HK-2 (cell line): ENCODE measurements at regions not wholly inside any gene's neighbourhood (a gene's known extent, or its start where the extent isn't known, plus 50 kb on each side); places are given as distances from the start of the nearest gene placed in this dataset.
"Not testable (repeated sequence)": the region's sequence is repeated elsewhere in the genome, so short reads cannot be mapped to it uniquely, and the experiment has no call there.

Source experiments
- DNase-seq: peaks from one replicate; pipeline ENCODE4 v3.0.0-alpha.2; 2018; ENCODE audit not compliant: unreplicated experiment

DNA sequence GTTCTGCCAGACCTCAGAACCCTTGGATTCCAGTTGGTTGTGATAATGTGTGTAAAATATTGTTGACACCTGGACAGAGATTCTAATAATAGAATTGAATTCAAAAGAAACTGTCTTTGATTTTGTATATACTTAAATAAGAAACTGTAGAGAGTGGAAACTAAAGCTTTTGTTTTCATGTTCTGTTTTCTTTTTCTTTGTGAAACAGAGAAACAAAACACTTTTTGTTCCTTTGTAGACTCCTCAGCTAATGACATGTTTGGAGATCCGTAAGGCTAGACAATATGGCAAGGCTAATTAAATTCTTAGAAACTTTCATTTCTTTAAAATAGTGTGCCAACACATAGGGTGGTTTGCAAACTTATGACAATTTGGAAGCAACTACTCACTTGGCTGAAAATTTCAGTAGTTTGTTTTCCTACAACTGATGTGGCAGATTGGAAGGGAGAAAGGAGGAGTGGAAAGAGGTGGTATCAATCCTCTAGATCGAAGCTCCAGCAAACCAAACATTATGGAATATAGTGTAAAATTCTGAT is 90.9 kb upstream of the FAT1 start:
- DNase-seq = no peak

GRCh38 chr4:186819342-186820086 is 95.9 kb upstream of the FAT1 start:
- no peak for DNase-seq

DNA sequence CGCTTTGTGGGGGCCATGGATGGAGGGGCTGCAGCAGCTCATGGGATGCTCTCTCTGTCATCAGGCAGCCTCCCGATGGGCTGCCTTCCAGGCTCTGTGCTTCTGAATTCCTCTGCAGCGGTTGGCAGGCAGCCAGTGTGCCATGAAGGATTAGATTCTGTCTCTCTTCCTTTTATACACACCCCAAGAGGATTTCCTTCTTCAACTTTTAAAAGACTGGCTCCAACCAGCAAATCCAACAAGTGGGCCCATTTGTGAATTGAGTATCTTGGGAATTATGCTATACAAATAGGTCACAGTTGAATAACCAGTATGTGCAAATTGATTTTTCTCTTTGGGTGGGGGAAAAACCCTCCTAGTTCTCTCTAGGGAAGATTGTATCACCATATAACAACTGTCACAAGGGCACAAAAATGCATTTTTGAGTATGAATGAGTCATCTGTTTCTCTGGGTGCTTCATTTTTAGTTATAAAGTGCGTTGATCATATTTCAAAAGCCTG is 96.8 kb upstream of the FAT1 start:
- no peak for DNase-seq

DNA sequence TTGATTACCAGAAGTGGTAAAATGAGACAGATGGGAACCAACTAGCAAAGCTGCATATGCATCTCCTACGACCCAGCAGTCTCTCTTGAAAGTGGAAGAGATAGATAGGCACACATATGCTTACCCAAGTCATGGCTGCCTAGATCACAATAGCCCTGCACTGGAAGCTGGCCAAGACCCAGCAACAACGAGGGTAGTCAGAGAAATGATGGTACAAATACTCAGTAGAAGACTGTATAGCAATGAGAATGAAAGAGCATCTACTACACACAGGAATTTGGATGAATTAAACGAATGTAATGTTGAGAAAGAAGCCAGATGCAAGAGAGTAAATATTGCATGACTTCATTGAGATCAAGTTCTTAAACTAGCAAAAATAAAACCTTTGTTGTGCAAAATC is 100.3 kb upstream of the FAT1 start:
- DNase-seq = no peak

DNA sequence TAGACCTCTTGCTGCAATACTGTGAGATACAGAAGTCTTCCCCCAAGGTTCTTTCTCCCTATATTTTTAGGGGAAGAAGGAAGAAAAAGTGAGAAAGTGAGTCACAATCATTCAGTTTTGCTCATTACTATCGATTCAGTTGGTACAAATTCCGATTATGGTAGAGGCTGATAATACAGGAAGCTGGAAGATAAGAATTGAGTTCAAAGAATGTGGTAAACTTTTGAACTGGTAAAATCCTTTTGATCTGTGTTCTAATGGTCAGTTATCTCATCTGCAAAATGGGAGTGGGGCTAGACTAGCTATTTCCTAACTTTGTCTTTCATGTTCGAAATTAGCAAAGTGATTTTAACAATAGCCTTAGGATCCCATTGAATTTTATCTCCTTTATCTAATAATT is 101.4 kb upstream of the FAT1 start:
- DNase-seq = no peak

DNA sequence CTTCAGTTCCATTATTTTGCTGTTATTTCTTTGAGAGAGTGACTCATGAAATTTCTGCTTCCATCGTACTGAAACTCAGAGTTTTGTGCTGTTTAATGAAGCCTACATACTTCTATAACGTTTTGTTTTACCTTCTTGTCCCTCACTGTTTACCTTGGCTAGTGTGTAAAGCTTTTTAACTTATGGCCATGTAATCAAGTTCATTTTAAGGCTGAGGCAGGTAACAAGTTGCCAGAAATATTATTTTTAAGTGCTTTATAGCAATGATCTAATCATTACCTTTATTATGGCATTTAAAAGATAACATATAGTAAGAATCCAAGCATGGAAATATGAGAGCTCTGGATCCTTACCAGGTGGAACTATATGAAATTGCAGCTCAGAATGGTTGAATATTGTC is 102.3 kb upstream of the FAT1 start:
- DNase-seq = no peak

- no peak for DNase-seq
Observed at GRCh38 chr4:186826846-186827533, 103.3 kb upstream of the FAT1 start.

DNA sequence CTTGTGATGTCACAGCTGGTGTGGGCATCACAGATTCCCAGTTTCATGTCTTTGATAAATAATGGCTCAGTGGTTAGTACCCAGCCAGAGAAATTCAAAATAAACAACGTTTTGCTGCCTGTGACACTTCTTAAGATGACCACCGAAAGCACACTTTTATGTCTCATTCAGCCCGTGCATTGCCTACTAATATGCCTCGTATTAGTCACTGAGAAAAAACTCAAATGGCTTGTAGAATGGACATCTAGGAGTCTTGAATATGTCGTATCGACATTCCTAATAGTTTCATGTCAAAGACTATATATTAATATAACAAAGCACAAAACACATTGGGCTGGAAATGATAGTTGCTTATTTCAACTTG is 103.9 kb upstream of the FAT1 start:
- no peak for DNase-seq

DNA sequence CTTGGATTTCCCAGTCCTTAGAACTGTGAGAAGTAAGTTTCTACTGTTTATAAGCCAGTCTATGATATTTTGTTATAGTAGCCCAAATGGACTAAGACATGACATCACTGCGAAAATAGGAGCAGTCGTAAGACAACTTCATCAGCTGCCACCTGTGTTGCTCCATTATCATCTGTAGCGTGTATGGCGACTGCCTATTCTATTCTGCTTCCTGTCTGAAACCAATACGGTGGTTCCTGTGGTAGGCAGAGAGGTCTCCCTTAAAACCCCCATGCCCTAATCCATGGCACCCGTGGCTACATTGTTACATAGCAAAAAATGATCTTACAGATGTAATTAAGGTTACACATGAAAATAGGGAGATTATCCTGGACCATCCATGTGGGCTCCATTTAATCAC is 105.4 kb upstream of the FAT1 start:
- no peak for DNase-seq

- DNase-seq = no peak
Observed at GRCh38 chr4:186829740-186830449, 106.2 kb upstream of the FAT1 start.

- DNase-seq = no peak
Observed at GRCh38 chr4:186831574-186831973, 107.9 kb upstream of the FAT1 start.

DNA sequence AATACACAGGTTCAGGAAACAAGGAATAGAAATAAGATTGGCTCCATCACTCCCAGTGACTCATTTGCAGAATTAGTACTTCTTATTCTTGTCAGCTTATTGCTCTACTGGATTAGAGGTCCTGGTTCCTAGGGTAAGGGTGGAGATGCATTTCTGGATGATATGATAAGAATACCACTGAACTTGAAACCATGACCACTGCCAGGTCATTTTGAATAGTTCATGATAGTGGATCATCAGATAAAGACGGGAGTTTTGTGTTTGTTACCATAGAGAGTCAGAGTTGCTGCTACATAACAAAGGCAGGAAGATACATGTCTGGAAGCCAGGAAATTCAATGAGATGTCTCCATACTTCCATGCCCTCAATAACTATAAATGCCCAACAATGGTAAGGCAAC is 109.2 kb upstream of the FAT1 start:
- no peak for DNase-seq

DNA sequence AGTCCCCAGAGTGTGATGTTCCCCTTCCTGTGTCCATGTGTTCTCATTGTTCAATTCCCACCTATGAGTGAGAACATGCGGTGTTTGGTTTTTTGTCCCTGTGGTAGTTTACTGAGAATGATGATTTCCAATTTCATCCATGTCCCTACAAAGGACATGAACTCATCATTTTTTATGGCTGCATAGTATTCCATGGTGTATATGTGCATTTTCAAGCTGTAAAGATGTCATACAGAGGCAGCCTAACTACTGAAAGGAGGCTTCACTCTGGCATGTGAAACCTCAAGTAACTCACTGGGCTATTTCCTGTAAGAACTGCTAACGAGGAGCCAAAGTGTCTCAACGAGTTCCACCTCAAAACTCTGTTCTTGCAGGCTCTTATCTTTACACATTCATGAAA is 113.8 kb upstream of the FAT1 start:
- DNase-seq = not testable (repeated sequence)

GRCh38 chr4:186838295-186838694 is 114.6 kb upstream of the FAT1 start:
- DNase-seq = no peak

GRCh38 chr4:186839122-186840037 is 115.7 kb upstream of the FAT1 start:
- DNase-seq = no peak

DNA sequence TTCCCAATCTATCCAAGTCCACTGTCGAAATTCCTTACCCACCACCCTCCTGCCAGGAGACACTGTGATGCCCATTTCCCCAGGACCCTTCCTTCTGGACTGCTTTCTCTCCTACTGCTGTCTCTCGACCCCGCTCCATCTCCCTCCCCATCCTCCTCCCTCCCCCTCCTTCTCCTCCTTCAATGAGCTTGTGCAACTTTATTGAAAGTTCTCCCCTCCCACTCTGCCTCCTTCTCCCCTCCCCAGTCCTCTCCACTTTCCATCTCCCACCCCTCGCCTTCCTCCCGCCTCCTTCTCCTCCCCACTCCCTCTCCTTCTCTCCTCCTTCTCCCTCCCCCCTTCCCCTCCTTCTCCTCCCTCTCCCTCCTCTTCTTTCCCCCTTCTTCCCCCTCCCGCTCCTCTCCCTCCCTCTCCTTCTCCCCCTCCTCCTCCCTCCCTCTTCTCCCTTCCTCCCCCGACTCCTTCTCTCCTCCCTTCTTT is 116.6 kb upstream of the FAT1 start:
- DNase-seq = no peak

GRCh38 chr4:186840771-186841301 is 117.2 kb upstream of the FAT1 start:
- no peak for DNase-seq

DNA sequence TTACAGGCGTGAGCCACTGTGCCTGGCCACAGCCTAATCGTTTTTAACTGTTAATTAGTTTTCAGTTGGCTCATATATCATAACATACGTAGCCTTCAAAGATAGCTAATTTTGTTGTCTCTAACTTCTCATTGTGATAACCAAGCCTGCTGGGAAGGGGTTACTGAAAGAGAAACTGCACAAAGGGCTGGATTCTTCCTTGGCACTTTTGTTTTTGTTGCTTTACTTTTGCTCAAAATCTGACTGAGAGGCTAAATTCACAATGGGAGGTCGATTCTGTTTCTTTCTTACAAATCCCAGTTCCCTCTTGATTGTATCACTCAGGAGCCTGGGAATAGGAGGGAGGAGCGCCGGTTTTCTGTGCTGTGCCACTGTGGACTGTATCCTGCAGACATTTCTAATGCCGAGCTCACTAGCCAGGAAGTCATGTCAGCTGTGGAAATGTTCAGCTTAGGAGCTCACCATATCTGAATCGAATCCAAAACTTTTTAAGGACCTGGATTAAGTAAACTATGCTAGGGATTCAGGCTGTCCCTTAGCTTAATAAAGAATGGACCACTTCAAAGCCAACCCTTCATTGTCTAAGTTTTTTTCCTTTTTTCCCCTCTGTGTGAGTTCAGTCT is 120.5 kb upstream of the FAT1 start:
- DNase-seq = no peak

DNA sequence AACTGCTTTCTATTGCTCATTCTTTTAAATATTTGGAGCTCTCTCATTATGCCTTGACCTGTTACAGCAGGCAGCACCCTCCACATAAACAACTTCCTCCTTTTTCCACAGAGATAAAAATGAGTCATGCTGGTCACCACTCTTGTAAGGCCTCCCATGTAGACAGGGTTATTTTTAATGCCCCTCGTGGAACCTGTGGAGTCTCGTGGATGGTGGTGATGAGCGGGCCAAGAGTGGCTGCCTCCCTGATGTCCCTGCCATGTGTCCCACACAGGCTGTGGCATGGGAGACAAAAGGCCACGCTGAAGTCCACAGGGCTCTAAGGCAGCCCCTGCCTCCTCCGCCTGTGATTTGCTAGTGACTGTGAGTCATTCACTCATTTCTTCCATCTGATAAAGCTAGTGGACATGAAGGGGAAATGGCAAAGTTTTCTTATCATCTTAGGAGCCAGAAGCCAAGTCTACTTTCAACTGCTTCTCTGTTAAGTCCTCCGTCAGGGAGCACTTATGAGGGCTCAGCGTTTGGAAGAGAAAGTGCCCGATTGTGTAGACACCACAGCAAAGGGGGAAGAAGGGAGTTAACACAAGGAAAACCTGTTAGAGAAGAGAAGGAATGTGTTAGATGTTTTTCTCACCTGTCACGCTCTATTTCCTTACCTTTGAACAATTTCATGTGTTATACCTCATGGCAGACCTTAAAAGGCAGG is 121.6 kb upstream of the FAT1 start:
- peak; percentile 32 for DNase-seq

DNA sequence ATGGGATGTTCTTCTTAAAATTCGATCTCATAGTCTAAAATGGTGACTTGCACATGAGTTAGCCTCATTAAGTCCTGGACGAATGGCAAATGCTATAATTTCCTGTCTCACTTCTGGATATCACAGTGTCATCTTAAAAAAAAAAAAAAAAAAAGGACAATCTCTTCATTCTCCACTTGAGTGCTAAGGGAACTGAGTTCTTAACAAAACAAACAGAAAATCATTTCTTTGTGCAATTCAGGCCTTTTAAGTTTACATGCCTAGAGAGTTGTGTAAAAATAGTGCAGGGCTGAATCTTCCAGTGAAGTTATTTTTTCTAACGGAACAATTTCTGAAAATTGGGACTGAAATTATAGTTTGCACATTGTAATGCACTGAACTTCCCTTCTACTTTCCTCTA is 122.8 kb upstream of the FAT1 start:
- no peak for DNase-seq
